ACC112 (cell line): ENCODE measurements at regions not wholly inside any gene's neighbourhood (a gene's known extent, or its start where the extent isn't known, plus 50 kb on each side); places are given as distances from the start of the nearest gene placed in this dataset.

Source experiments
- H2AFZ ChIP-seq: fragments of 200-600 bp; sonication (generic); one replicate; pipeline ENCODE4 v1.6.0; 2017; ENCODE audit warnings: antibody characterized with exemption, low read length; ENCODE audit not compliant: unreplicated experiment
- H3K27ac ChIP-seq: fragments of 200-600 bp; sonication (generic); 2 replicates; pipeline ENCODE4 v1.5.1; 2014; ENCODE audit warnings: low read depth, mild to moderate bottlenecking, antibody characterized with exemption, low read length, moderate library complexity
- H3K27me3 ChIP-seq: fragments of 200-600 bp; sonication (generic); 2 replicates; pipeline ENCODE4 v1.6.1; 2014; ENCODE audit warnings: mild to moderate bottlenecking, antibody characterized with exemption, low read length, moderate library complexity, mixed read lengths; ENCODE audit not compliant: insufficient read depth
- H3K36me3 ChIP-seq: fragments of 200-600 bp; sonication (generic); 2 replicates; pipeline ENCODE4 v1.6.1; 2016; ENCODE audit warnings: mild to moderate bottlenecking, antibody characterized with exemption, low read length, moderate library complexity, mixed read lengths; ENCODE audit not compliant: insufficient read depth
- H3K4me1 ChIP-seq: fragments of 200-600 bp; sonication (generic); one replicate; pipeline ENCODE4 v1.6.1; 2016; ENCODE audit warnings: low read length, mixed read lengths; ENCODE audit not compliant: insufficient read depth, unreplicated experiment, control insufficient read depth
- H3K4me3 ChIP-seq: fragments of 200-600 bp; sonication (generic); 2 replicates; pipeline ENCODE4 v1.5.1; 2014; ENCODE audit warnings: mild to moderate bottlenecking, low read depth, low read length
- H3K79me2 ChIP-seq: fragments of 200-600 bp; sonication (generic); one replicate; pipeline ENCODE4 v1.6.0; 2016; ENCODE audit warnings: low read length; ENCODE audit not compliant: control insufficient read depth, unreplicated experiment, insufficient read depth

- H3K27ac ChIP-seq = no peak overlapping the region
- no peaks in the 10 kb centered on the region for H3K36me3 ChIP-seq
- peak overlapping the region; percentile 70 for H3K4me3 ChIP-seq
- H2AFZ ChIP-seq = peak overlapping the region; percentile 80
- no peaks in the 10 kb centered on the region for H3K4me1 ChIP-seq
- no peaks in the 10 kb centered on the region for H3K79me2 ChIP-seq
- peaks cover 35% of the 10 kb centered on the region for H3K27me3 ChIP-seq
Measured at GRCh38 chr6:28709478-28710349, 184.0 kb downstream of the GPX5 start.

GRCh38 chr6:28710466-28711191 is 184.9 kb downstream of the GPX5 start:
- Histone ChIP-seq H3K79me2 (no peaks in the 10 kb centered on the region), H3K4me3 (peak overlapping the region; percentile 70), H3K27ac (no peak overlapping the region), H3K4me1 (no peaks in the 10 kb centered on the region), H3K36me3 (no peaks in the 10 kb centered on the region), H3K27me3 (peaks cover 32% of the 10 kb centered on the region; the same call in 1 of the 2 replicates), H2AFZ (no peak overlapping the region)

GRCh38 chr6:28711325-28711724 is 185.6 kb downstream of the GPX5 start:
- Histone ChIP-seq H3K4me3 (no peak overlapping the region), H3K79me2 (no peaks in the 10 kb centered on the region), H3K27me3 (peaks cover 29% of the 10 kb centered on the region; the same call in 1 of the 2 replicates), H3K27ac (no peak overlapping the region), H3K4me1 (no peaks in the 10 kb centered on the region), H3K36me3 (no peaks in the 10 kb centered on the region), H2AFZ (no peak overlapping the region)

GRCh38 chr6:28711788-28712341 is 186.2 kb downstream of the GPX5 start:
- Histone ChIP-seq H3K27ac (no peak overlapping the region), H3K36me3 (no peaks in the 10 kb centered on the region), H3K4me1 (no peaks in the 10 kb centered on the region), H3K4me3 (no peak overlapping the region), H3K27me3 (peaks cover 35% of the 10 kb centered on the region), H2AFZ (no peak overlapping the region), H3K79me2 (no peaks in the 10 kb centered on the region)

GRCh38 chr6:28712982-28713381 is 187.3 kb downstream of the GPX5 start:
- Histone ChIP-seq H3K36me3 (no peaks in the 10 kb centered on the region), H3K27ac (no peak overlapping the region), H3K4me1 (no peaks in the 10 kb centered on the region), H3K79me2 (no peaks in the 10 kb centered on the region), H3K4me3 (no peak overlapping the region), H3K27me3 (peaks cover 43% of the 10 kb centered on the region), H2AFZ (no peak overlapping the region)

GRCh38 chr6:28719275-28719940 is 193.7 kb downstream of the GPX5 start:
- no peaks in the 10 kb centered on the region for H3K36me3 ChIP-seq

GRCh38 chr6:28720357-28721231 is 194.9 kb downstream of the GPX5 start:
- Histone ChIP-seq H2AFZ (no peak overlapping the region), H3K4me3 (no peak overlapping the region), H3K27ac (no peak overlapping the region)

More at GRCh38 chr6:28719275-28719940, 193.7 kb downstream of the GPX5 start:
- Histone ChIP-seq H3K79me2 (no peaks in the 10 kb centered on the region), H3K4me1 (no peaks in the 10 kb centered on the region), H2AFZ (no peak overlapping the region), H3K27ac (no peak overlapping the region), H3K27me3 (peaks cover 62% of the 10 kb centered on the region), H3K4me3 (no peak overlapping the region)

GRCh38 chr6:28721372-28721771 is 195.7 kb downstream of the GPX5 start:
- no peak overlapping the region for H2AFZ ChIP-seq
- no peaks in the 10 kb centered on the region for H3K79me2 ChIP-seq
- no peaks in the 10 kb centered on the region for H3K4me1 ChIP-seq
- H3K27me3 ChIP-seq = peaks cover 52% of the 10 kb centered on the region
- no peaks in the 10 kb centered on the region for H3K36me3 ChIP-seq
- no peak overlapping the region for H3K27ac ChIP-seq
- H3K4me3 ChIP-seq = no peak overlapping the region

More at GRCh38 chr6:28720357-28721231, 194.9 kb downstream of the GPX5 start:
- Histone ChIP-seq H3K79me2 (no peaks in the 10 kb centered on the region), H3K36me3 (no peaks in the 10 kb centered on the region), H3K27me3 (peaks cover 53% of the 10 kb centered on the region), H3K4me1 (no peaks in the 10 kb centered on the region)

GRCh38 chr6:28724395-28724794 is 198.7 kb downstream of the GPX5 start:
- Histone ChIP-seq H3K36me3 (no peaks in the 10 kb centered on the region), H3K4me1 (peaks cover 3% of the 10 kb centered on the region), H3K79me2 (no peaks in the 10 kb centered on the region), H2AFZ (no peak overlapping the region), H3K27me3 (peaks cover 36% of the 10 kb centered on the region), H3K27ac (no peak overlapping the region), H3K4me3 (no peak overlapping the region)
